ENCODE measurements at regions not wholly inside any gene's neighbourhood (a gene's known extent, or its start where the extent isn't known, plus 50 kb on each side); places are given as distances from the start of the nearest gene placed in this dataset.

GRCh38 chr2:234172066-234172465 is 121.6 kb downstream of the SPP2 start:
- no peak for TF ChIP-seq POLR2A (IDR thresholded peaks at IDR 0.05)
- no peak for TF ChIP-seq CTCF (IDR thresholded peaks at IDR 0.05)
- no peak for TF ChIP-seq POLR2AphosphoS5 (IDR thresholded peaks at IDR 0.05)

Measured in gastroesophageal sphincter (tissue), 3 donors.